ENCODE measurements at regions not wholly inside any gene's neighbourhood (a gene's known extent, or its start where the extent isn't known, plus 50 kb on each side); places are given as distances from the start of the nearest gene placed in this dataset.

DNA sequence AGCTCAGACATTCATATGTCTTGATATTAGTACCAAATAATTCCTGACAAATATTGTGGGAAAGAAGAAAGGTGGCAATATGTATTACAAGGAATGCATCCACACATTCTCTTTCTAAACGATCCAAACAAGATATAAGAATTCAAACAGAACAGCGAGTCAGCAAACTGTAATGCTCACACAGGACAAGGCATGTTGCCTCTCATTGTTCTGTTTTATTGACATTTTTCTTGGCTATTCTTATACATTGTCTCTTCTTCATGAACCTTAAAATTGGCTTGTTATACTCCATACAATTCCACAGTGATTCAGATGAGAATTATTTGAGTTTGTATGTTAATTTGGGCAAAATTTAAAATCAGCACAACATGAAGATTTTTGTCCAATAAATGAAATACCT lies 189.1 kb downstream of the HS3ST3B1 start:
- TF ChIP-seq, protein P1, sequence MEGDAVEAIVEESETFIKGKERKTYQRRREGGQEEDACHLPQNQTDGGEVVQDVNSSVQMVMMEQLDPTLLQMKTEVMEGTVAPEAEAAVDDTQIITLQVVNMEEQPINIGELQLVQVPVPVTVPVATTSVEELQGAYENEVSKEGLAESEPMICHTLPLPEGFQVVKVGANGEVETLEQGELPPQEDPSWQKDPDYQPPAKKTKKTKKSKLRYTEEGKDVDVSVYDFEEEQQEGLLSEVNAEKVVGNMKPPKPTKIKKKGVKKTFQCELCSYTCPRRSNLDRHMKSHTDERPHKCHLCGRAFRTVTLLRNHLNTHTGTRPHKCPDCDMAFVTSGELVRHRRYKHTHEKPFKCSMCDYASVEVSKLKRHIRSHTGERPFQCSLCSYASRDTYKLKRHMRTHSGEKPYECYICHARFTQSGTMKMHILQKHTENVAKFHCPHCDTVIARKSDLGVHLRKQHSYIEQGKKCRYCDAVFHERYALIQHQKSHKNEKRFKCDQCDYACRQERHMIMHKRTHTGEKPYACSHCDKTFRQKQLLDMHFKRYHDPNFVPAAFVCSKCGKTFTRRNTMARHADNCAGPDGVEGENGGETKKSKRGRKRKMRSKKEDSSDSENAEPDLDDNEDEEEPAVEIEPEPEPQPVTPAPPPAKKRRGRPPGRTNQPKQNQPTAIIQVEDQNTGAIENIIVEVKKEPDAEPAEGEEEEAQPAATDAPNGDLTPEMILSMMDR (IDR thresholded peaks at IDR 0.05; ENCODE audit: low read length), result no peak
- H3K9me3 ChIP-seq (replicated peaks; ENCODE audit: insufficient read depth, low read length), result no peaks in the 10 kb centered on the region
- no peak for DNase-seq
- no peak overlapping the region for H2AFZ ChIP-seq (ENCODE audit: low read length)
- no peaks in the 10 kb centered on the region for H3K4me1 ChIP-seq (ENCODE audit: low read length)
- no peaks in the 10 kb centered on the region for H3K27me3 ChIP-seq (replicated peaks; ENCODE audit: insufficient read depth, low read length)
- no peaks in the 10 kb centered on the region for H3K36me3 ChIP-seq (replicated peaks; ENCODE audit: insufficient read depth, low read length)
- H3K79me2 ChIP-seq (ENCODE audit: low read length), result no peaks in the 10 kb centered on the region
- H3F3A ChIP-seq (ENCODE audit: insufficient read depth, low read length), result no peaks in the 10 kb centered on the region
- no peak overlapping the region for H3K9ac ChIP-seq (ENCODE audit: low read length)
- no peak overlapping the region for H3K4me3 ChIP-seq (ENCODE audit: low read length)
- no peak overlapping the region for H3K27ac ChIP-seq (ENCODE audit: low read length)
- H4K20me1 ChIP-seq (ENCODE audit: insufficient read depth, low read length), result no peaks in the 10 kb centered on the region
- no peak overlapping the region for H3K4me2 ChIP-seq (ENCODE audit: low read depth, low read length)
- H3K9me2 ChIP-seq (replicated peaks; ENCODE audit: insufficient read depth, low read length), result no peaks in the 10 kb centered on the region

DNA sequence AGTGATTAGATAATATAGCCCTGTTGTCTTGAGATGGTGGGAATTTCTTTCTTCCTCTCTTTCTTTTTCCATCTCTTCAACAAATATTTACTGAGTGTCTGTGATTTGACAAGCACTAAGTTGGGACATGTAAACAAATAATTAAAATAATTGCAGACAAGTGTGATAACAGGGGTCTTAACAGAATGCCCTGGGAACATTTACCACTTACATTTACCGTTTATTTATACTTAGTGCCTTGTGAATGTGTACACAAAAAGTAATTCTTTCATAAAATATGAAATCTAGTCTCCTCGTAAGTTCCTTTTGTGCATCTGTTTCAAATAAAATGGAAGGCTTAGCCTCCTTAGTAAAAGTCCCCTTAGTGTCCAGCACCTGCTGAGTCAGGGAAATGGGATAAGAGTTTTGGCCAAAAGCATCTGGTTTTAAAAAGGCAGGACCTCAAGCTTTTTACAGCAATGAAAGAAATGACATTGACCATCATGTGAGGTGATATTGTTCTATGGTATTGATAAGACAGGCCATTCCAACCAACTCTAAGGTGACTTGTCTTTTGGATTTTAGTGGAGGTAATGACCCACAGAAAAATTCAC lies 188.2 kb downstream of the HS3ST3B1 start:
- H2AFZ ChIP-seq (ENCODE audit: low read length), result no peak overlapping the region
- H3K79me2 ChIP-seq (ENCODE audit: low read length), result no peaks in the 10 kb centered on the region
- H4K20me1 ChIP-seq (ENCODE audit: insufficient read depth, low read length), result no peaks in the 10 kb centered on the region
- no peak overlapping the region for H3K9ac ChIP-seq (ENCODE audit: low read length)
- no peaks in the 10 kb centered on the region for H3F3A ChIP-seq (ENCODE audit: insufficient read depth, low read length)
- no peak overlapping the region for H3K4me2 ChIP-seq (ENCODE audit: low read depth, low read length)
- H3K4me3 ChIP-seq (ENCODE audit: low read length), result no peak overlapping the region
- no peak overlapping the region for H3K27ac ChIP-seq (ENCODE audit: low read length)
- DNase-seq, result no peak
- H3K9me3 ChIP-seq (replicated peaks; ENCODE audit: insufficient read depth, low read length), result no peaks in the 10 kb centered on the region
- no peaks in the 10 kb centered on the region for H3K36me3 ChIP-seq (replicated peaks; ENCODE audit: insufficient read depth, low read length)
- TF ChIP-seq, protein P1 (IDR thresholded peaks at IDR 0.05; ENCODE audit: low read length), result no peak
- TF ChIP-seq EZH2phosphoT487 (IDR thresholded peaks at IDR 0.05; ENCODE audit: low read length) (no peak), EZH2 (optimal IDR thresholded peaks at IDR 0.05; ENCODE audit: low read depth, low read length) (no peak)
- H3K27me3 ChIP-seq (replicated peaks; ENCODE audit: insufficient read depth, low read length), result no peaks in the 10 kb centered on the region
- no peaks in the 10 kb centered on the region for H3K9me2 ChIP-seq (replicated peaks; ENCODE audit: insufficient read depth, low read length)
- no peaks in the 10 kb centered on the region for H3K4me1 ChIP-seq (ENCODE audit: low read length)

DNA sequence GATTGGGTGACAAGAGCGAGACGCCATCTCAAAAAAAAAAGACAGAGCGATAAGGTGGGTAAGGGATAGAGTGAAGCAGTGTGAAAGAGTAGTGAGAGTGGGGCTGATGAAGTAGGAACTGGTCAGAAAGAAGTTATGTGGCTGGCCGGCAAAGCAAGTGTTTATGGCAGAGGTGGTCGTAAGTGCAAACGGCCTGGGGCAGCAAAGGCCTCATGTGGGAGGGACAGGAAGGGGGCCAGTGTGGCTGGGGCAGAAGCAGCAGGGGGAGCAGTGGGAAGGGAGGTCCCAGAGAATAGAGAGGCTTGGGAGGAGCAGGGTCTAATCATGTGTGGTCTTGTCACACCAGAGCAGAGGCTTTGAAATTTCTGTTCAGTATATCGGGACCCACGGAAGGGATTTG lies 186.2 kb downstream of the HS3ST3B1 start:
- no peak for TF ChIP-seq EZH2 (optimal IDR thresholded peaks at IDR 0.05; ENCODE audit: low read depth, low read length)
- TF ChIP-seq EZH2phosphoT487 (IDR thresholded peaks at IDR 0.05; ENCODE audit: low read length), result no peak
- TF ChIP-seq, protein P1 (IDR thresholded peaks at IDR 0.05; ENCODE audit: low read length), result no peak
- no peak for DNase-seq
- Histone ChIP-seq H4K20me1 (ENCODE audit: insufficient read depth, low read length) (no peaks in the 10 kb centered on the region), H3K27me3 (replicated peaks; ENCODE audit: insufficient read depth, low read length) (no peaks in the 10 kb centered on the region), H3K4me2 (ENCODE audit: low read depth, low read length) (no peak overlapping the region), H3K9me2 (replicated peaks; ENCODE audit: insufficient read depth, low read length) (no peaks in the 10 kb centered on the region), H3K79me2 (ENCODE audit: low read length) (no peaks in the 10 kb centered on the region), H3K27ac (ENCODE audit: low read length) (no peak overlapping the region), H3K4me3 (ENCODE audit: low read length) (no peak overlapping the region), H3K36me3 (replicated peaks; ENCODE audit: insufficient read depth, low read length) (no peaks in the 10 kb centered on the region), H3K9ac (ENCODE audit: low read length) (no peak overlapping the region), H3K9me3 (replicated peaks; ENCODE audit: insufficient read depth, low read length) (no peaks in the 10 kb centered on the region), H3K4me1 (ENCODE audit: low read length) (no peaks in the 10 kb centered on the region), H3F3A (ENCODE audit: insufficient read depth, low read length) (no peaks in the 10 kb centered on the region), H2AFZ (ENCODE audit: low read length) (no peak overlapping the region)
